NCI-H146 treated with DMSO at 0.1 percent for 48 hours (cell line): ENCODE measurements at regions not wholly inside any gene's neighbourhood (a gene's known extent, or its start where the extent isn't known, plus 50 kb on each side); places are given as distances from the start of the nearest gene placed in this dataset.
"Not testable (repeated sequence)": the region's sequence is repeated elsewhere in the genome, so short reads cannot be mapped to it uniquely, and the experiment has no call there.

Experiments
- DNase-seq: peaks from one replicate; lab custom pipeline; 2025; ENCODE audit not compliant: unreplicated experiment; lab: John Stamatoyannopoulos, UW

GRCh38 chrX:122269243-122269781 lies 914.8 kb upstream of the GRIA3 start:
- DNase-seq, result no peak

GRCh38 chrX:122270809-122271494 lies 913.1 kb upstream of the GRIA3 start:
- DNase-seq, result no peak

DNA sequence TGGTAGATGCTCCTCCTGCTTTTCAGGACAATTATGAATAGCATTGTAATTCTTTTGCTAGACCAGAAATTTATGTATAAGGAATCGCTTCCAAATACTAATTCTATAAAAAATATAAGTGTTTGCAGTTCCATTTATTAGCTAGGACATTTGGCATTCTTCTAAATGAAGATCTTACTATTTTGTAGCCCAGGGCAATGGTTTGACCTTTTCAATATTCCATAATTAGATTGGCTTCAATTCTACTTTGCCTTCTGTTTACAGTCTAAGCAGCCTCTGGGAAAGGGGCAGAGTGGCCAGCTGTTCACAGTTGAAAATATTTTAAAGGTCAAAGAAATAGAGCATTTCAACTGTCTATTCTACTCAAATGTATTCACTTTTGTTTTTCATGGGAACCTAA lies 912.1 kb upstream of the GRIA3 start:
- no peak for DNase-seq

DNA sequence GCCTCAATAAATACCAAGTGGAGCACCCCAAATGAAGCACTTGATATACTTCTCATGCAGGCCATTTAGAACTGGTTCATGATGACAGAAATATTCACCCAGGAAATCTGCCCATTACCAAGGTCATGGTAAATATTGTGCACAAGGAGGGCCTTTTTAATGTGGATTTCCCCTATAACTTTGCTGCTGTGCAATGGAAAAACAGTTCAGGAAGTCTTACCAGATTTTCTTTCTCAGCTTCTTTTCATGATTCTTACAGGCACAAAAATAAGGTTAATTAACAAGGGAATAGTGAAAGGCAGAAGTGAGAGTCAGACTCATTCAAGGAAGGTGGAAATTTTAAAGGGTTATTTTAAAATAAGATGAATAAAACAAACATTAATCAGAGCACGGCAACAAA lies 904.3 kb upstream of the GRIA3 start:
- DNase-seq, result no peak

- DNase-seq, result not testable (repeated sequence)
Measured at GRCh38 chrX:122299822-122300221, 884.3 kb upstream of the GRIA3 start.

- no peak for DNase-seq
Measured at GRCh38 chrX:122301491-122301890, 882.6 kb upstream of the GRIA3 start.

DNA sequence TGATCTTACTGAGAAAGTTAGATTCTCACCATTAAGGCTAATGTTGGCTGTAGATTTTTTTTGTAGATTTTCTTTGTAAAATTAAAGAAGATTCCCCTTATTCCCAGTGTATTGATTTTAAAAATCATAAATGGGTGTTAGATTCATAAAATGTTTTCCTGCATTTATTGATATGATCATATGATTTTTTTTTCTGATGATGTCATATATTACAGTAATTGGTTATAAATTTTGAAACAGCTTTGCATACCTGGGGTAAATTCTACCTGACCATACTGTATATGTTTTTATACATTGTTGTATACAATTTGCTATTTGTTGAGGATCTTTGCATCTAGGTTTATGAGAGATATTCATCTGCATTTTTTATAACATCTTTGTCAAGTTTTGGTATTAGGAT lies 880.3 kb upstream of the GRIA3 start:
- no peak for DNase-seq

DNA sequence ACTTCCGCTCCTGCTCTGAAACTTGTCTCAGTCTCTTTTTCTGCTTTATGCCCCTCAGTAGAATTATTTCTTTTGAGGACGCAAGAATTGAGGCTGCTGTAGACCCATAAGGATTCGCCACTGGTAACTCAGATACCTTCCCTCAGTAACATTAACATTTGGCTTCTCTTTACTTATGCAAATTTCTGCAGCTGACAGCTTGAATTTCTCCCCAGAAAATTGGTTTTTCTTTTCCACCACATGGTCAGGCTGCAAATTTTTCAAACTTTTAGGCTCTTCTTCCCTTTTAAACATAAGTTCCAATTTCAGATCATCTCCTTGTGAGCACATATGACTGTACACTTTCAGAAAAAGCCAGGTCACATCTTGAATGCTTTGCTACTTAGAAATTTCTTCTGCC lies 839.3 kb upstream of the GRIA3 start:
- no peak for DNase-seq

- DNase-seq, result no peak
Measured at GRCh38 chrX:122363112-122363795, 820.8 kb upstream of the GRIA3 start.

- not testable (repeated sequence) for DNase-seq
Measured at GRCh38 chrX:122375533-122375932, 808.5 kb upstream of the GRIA3 start.

DNA sequence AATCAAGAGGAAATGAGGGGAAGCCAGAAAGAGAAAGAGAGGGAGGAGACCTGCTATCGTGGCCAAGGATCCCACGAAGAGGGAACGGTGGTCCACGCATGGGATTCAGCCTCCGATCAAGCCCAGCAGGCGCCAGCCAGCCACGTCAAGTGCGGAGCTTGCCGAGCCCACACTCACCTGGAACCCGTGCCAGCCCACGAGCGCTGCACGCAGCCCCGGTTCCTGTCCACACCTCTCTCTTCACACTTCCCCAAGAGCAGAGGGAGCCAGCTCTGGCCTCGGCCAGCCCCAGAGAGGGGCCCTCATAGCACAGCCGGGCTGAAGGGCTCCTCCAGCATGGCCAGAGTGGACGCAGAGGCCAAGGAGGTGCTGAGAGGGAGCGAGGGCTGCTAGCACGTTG lies 795.1 kb upstream of the GRIA3 start:
- DNase-seq, result no peak

DNA sequence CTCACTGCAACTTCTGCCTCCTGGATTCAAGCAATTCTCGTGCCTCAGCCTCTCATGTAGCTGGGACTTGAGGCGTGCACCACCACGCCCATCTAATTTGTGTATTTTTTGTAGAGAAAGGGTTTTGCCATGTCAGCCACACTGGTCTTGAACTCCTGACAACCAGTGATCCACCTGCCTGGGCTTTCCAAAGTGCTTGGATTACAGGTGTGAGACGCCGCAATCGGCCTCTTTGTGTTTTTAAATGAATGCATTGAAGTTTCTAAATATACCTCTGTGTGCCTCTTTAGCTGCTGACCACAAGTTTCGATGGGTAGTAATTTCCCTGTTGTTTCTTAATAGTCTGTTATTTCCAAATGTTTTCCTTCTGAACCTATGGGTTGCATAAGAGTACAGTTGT lies 765.3 kb upstream of the GRIA3 start:
- no peak for DNase-seq

DNA sequence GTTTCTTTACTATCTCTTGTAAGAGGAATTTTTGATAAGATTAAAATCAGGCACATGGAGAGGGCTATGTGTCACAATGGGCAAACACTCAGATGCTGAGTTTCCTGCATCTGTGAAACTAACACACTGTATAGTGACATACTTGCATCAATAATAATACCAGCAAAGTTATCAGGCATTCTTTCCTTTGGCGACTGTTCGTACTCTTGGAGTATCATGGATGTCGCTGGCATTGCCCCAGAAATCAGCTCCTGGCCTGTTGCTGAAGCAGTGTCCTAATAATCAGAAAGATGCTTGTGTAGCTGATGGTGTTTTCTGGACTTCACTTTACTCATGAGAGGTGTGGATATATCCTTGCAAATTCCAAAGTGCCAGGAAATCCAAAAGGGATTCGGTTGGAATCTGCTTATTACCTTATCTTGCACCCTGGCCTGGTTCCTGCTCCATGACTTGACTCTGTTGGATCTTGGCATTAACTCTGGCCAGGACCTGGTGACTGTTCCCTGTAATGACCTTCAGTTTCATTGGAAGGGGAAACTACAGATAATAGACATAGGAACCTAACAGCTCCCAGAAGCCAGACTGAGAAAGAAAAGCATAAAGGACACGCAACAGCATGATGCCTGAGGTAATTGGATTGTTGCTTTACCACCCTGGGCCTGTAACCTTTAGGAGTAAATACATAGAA lies 762.5 kb upstream of the GRIA3 start:
- no peak for DNase-seq

GRCh38 chrX:122422547-122422946 lies 761.5 kb upstream of the GRIA3 start:
- no peak for DNase-seq

DNA sequence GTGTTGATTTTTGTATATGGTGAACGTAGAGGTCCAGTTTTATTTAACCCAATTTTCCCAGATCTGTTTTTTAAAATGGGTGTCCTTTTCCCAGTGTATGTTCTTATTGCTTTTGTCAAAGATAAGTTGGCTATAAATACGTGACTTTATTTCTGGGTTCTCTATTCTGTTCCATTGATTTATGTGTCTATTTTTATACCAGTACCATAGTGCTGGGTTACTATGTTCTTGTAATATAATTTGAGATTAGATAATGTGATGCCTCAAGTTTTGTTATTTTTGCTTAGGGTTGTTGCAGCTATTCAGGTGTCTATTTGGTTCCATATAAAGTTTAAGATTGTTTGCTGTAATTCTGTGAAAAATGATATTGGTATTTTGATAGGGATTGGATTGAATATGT lies 749.1 kb upstream of the GRIA3 start:
- no peak for DNase-seq

DNA sequence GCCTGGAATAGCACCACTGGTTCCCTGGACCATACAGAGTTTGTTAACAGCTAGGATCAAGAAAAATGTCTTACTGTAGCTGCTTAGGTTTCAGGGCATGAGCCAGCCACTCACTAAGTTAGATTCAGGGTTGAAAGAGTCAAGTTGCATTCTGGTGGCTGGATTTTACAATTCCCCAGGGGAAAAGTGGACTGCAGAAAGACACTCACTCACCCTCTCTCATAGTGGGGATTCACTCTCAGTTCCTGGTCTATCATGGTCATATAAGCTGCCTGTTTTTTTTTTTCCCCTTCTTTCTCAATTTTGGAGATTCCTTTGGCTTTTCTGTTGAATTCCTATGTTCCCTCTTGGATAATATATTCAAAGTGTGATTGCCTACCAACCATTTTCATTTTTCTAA lies 744.2 kb upstream of the GRIA3 start:
- no peak for DNase-seq

DNA sequence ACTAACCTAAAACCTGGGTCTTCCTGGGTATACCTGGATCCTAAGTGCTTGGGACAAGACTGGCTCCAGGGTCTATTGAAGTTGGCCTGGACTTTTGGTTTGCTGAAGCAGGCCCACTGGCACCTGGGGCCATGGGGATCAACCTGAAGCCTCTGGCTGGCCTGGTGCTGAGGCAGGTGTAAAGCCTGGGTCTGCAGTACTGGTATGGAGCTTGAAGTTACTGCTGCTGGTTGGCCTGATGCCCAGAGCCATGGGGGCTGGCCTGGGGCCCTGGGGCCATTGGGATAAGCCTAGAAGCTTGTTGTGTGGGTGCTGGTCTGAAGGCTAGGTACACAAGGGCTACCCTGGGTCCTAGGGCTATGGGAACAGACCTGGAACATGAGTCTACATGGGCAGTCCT lies 743.2 kb upstream of the GRIA3 start:
- DNase-seq, result no peak

DNA sequence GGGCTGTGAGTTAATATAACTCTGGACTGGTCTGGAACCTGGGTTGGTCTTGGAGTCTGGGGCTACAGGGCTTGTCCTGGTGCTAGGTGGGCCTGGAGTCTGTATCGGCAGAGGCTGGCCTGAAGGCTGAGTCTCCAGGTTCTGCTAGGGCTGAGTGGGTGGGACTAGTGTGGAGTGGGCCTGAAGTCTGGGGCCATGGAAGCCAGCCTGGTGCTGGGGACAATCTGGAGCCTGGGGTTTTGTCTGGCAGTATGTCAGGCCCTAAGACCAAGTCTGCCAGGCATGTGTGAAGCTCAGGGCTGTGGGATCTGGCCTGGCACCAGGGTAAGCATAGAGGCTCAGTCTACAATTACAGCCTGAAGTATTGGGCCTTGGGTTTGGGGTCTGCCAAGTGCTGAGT lies 742.6 kb upstream of the GRIA3 start:
- DNase-seq, result no peak

GRCh38 chrX:122445466-122445865 lies 738.6 kb upstream of the GRIA3 start:
- no peak for DNase-seq

GRCh38 chrX:122464341-122464740 lies 719.7 kb upstream of the GRIA3 start:
- DNase-seq, result no peak

- DNase-seq, result no peak
Measured at GRCh38 chrX:122475306-122475705, 708.8 kb upstream of the GRIA3 start.

- no peak for DNase-seq
Measured at GRCh38 chrX:122500556-122500955, 683.5 kb upstream of the GRIA3 start.
